HepG2 (cell line): ENCODE measurements at regions not wholly inside any gene's neighbourhood (a gene's known extent, or its start where the extent isn't known, plus 50 kb on each side); places are given as distances from the start of the nearest gene placed in this dataset.
A peak's percentile ranks its signal among the peaks of the same experiment; 100 is the strongest.

Source experiments
- ATAC-seq: fragments of 200-7000 bp; cut with Tn5 transposase; 3 replicates; pipeline ENCODE4 v1.9.1; 2020; ENCODE audit warnings: mild to moderate bottlenecking, moderate library complexity
- BruUV-seq: library from RNA; stranded (reverse); fragments of 400-500 nt; replicated peaks from 2 replicates; lab custom pipeline; 2021; lab: Mats Ljungman, UMichigan
- CTCF ChIA-PET: fragments of 300-600 bp; formaldehyde crosslinking; extraction: SDS; loops from one replicate; lab custom pipeline; 2021; ENCODE audit warnings: low total read pairs, inconsistent platforms, low intra/inter-chr PET ratio; lab: Yijun Ruan, JAX
- POLR2A ChIA-PET: fragments of 350-600 bp; sonication (Branson Sonifier 250); formaldehyde crosslinking; loops from one replicate; lab custom pipeline; 2020; ENCODE audit warnings: antibody characterized with exemption, inconsistent platforms; lab: Yijun Ruan, JAX
- DNase-seq: peaks from one replicate; pipeline ENCODE4 v3.0.0-alpha.2; 2015; ENCODE audit warnings: low spot score
- FAIRE-seq: peaks from 3 replicates; lab custom pipeline; 2011; peaks lifted over from hg19 to GRCh38; lab: Jason Lieb, UNC
- H2AFZ ChIP-seq: one replicate; pipeline ENCODE4 v1.6.1; 2011; ENCODE audit warnings: low read length, inconsistent platforms
- H3K27ac ChIP-seq: fragments of 300-600 bp; 3 replicates; pipeline ENCODE4 v1.8.0; 2011; ENCODE audit warnings: mixed run types, mild to moderate bottlenecking, mixed read lengths, low read length, inconsistent platforms; ENCODE audit not compliant: insufficient read depth; ENCODE audit errors: extremely low read length
- H3K27me3 ChIP-seq, 2 experiments: fragments of 200-600 bp in 1 of 2; 2 replicates in 1 of 2; 3 replicates in 1 of 2; pipeline versions ENCODE4 v1.6.0 to v1.8.0; 2011; ENCODE audit warnings: low read length in 2 of 2, mild to moderate bottlenecking in 2 of 2, moderate library complexity in 2 of 2, inconsistent platforms in 1 of 2; ENCODE audit not compliant: insufficient read depth in 2 of 2, control insufficient read depth in 1 of 2
- H3K36me3 ChIP-seq, 2 experiments: fragments of 200-600 bp in 1 of 2; replicated peaks in 1 of 2; 2 replicates in 1 of 2; 3 replicates in 1 of 2; pipeline versions ENCODE4 v1.5.1 to v1.8.0; 2011; ENCODE audit warnings: low read length in 2 of 2, inconsistent platforms in 1 of 2; ENCODE audit not compliant: insufficient read depth in 2 of 2, control insufficient read depth in 1 of 2
- H3K4me1 ChIP-seq: 2 replicates; pipeline ENCODE4 v1.5.1; 2012; ENCODE audit warnings: low read length, inconsistent platforms; ENCODE audit not compliant: insufficient read depth
- H3K4me2 ChIP-seq: 2 replicates; pipeline ENCODE4 v1.6.0; 2011; ENCODE audit warnings: low read depth, low read length, inconsistent platforms
- H3K4me3 ChIP-seq, 3 experiments: fragments of 200-600 bp in 1 of 3; sonication (generic), shearing (Covaris generic) in 1 of 3; replicated peaks in 1 of 3; 2 replicates each; pipeline ENCODE4 v1.5.1; 2011 to 2016; ENCODE audit warnings: low read length in 3 of 3, inconsistent platforms in 2 of 3, low read depth in 2 of 3, mild to moderate bottlenecking in 2 of 3, control low read depth in 1 of 3, mixed read lengths in 1 of 3; ENCODE audit not compliant: insufficient read depth in 1 of 3
- H3K79me2 ChIP-seq: one replicate; pipeline ENCODE4 v1.6.1; 2011; ENCODE audit warnings: low read length, inconsistent platforms; ENCODE audit not compliant: insufficient read depth
- H3K9ac ChIP-seq: 2 replicates; pipeline ENCODE4 v1.6.0; 2011; ENCODE audit warnings: mild to moderate bottlenecking, low read depth, low read length, inconsistent platforms; ENCODE audit not compliant: insufficient read depth
- H3K9me3 ChIP-seq: 2 replicates; pipeline ENCODE4 v1.5.1; 2012; ENCODE audit warnings: mild to moderate bottlenecking, low read length
- H4K20me1 ChIP-seq: 2 replicates; pipeline ENCODE4 v1.6.0; 2011; ENCODE audit warnings: inconsistent platforms, mild to moderate bottlenecking, low read length, moderate library complexity; ENCODE audit not compliant: insufficient read depth
- ASH2L ChIP-seq: fragments of 300-600, 200-600 bp; sonication (generic); IDR thresholded peaks from 2 replicates; pipeline ENCODE4 v1.7.0; 2017; ENCODE audit warnings: low read depth, mild to moderate bottlenecking, moderate library complexity, mixed read lengths, low read length; ENCODE audit not compliant: insufficient read length
- CCAR2 ChIP-seq: fragments of 200-400 bp; formaldehyde crosslinking; optimal IDR thresholded peaks from 2 replicates; pipeline ENCODE3; 2018; ENCODE audit warnings: low read depth, mild to moderate bottlenecking, low read length, moderate library complexity
- CREB1 ChIP-seq, 2 experiments: fragments of 450-650 bp in 1 of 2; IDR thresholded peaks; 2 replicates each; pipeline ENCODE4 v1.6.1; 2016 to 2017; ENCODE audit warnings: control low read depth in 1 of 2, mild to moderate bottlenecking in 1 of 2, missing compliant biosample characterization in 1 of 2, missing genetic modification characterization in 1 of 2
- HOXA7 ChIP-seq: sonication (generic); formaldehyde crosslinking; IDR thresholded peaks from 2 replicates; pipeline ENCODE4 v1.8.1; 2022; ENCODE audit warnings: mild to moderate bottlenecking, missing genetic modification reagents, moderate library complexity
- KAT7 ChIP-seq: IDR thresholded peaks from 2 replicates; pipeline ENCODE4 v1.6.1; 2018; ENCODE audit warnings: borderline replicate concordance, missing compliant biosample characterization
- MIER2 ChIP-seq: IDR thresholded peaks from 2 replicates; pipeline ENCODE4 v1.6.1; 2016; ENCODE audit warnings: missing biosample characterization, missing genetic modification reagents
- PHF5A ChIP-seq: IDR thresholded peaks from one replicate; pipeline ENCODE4 v1.6.1; 2018; ENCODE audit warnings: low read depth, missing genetic modification reagents; ENCODE audit not compliant: unreplicated experiment
- PREB ChIP-seq: sonication (generic); formaldehyde crosslinking; IDR thresholded peaks from 2 replicates; pipeline ENCODE4 v1.4.0; 2020; ENCODE audit warnings: missing genetic modification reagents
- ZNF446 ChIP-seq: sonication (generic); formaldehyde crosslinking; IDR thresholded peaks from 2 replicates; pipeline ENCODE4 v1.5.0; 2020; ENCODE audit warnings: mild to moderate bottlenecking, missing genetic modification reagents
- ZNF839 ChIP-seq: sonication (generic); formaldehyde crosslinking; IDR thresholded peaks from 2 replicates; pipeline ENCODE4 v1.4.0; 2020; ENCODE audit warnings: missing genetic modification reagents, mild to moderate bottlenecking, borderline replicate concordance
- WGBS: methylation state at CpG from one replicate; pipeline ENCODE4 v1.1.6; 2017; ENCODE audit warnings: low lambda C conversion rate; 5-methylcytosine and 5-hydroxymethylcytosine counted together
- in situ Hi-C: cut with HindIII; loops from 2 replicates; pipeline ENCODE4 v1.10.0; 2017; ENCODE audit warnings: low pct_unique_long_range_greater_than_20kb; ENCODE audit not compliant: extremely low pct_ligation_motif_present
- intact Hi-C: fragments of 100-400 bp; cut with micrococcal nuclease; formaldehyde crosslinking; loops from one replicate; pipeline ENCODE4 v1.10.0; 2022; ENCODE audit not compliant: unreplicated experiment
- TF ChIP-seq, protein P1 (sequence below): IDR thresholded peaks from 2 replicates; pipeline ENCODE4 v1.6.1; 2016; ENCODE audit warnings: missing compliant biosample characterization, missing genetic modification reagents, borderline replicate concordance

DNA sequence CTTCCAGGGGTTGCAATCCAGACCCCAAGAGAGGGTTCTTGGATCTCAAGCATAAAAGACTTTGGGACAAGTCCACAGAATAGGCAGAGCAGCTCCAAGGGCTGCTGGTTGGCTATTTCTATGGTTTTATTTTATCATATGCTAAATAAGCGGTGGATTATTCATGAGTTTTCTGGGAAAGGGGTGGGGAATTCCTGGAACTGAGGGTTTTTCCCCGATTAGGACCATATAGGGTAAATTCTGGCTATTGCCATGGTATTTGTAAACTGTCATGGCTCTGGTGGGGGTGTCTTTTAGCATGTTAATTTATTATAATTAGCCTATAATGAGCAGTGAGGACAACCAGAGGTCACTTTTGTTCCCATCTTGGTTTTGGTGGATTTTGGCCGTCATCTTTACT, 270.9 kb upstream of the PLXNA2 start (continued):
- TF ChIP-seq ZNF839, result no peak
- TF ChIP-seq, protein P1, sequence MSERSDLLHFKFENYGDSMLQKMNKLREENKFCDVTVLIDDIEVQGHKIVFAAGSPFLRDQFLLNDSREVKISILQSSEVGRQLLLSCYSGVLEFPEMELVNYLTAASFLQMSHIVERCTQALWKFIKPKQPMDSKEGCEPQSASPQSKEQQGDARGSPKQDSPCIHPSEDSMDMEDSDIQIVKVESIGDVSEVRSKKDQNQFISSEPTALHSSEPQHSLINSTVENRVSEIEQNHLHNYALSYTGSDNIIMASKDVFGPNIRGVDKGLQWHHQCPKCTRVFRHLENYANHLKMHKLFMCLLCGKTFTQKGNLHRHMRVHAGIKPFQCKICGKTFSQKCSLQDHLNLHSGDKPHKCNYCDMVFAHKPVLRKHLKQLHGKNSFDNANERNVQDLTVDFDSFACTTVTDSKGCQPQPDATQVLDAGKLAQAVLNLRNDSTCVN (CRISPR knock-in tag), result no peak
- no peak for TF ChIP-seq HOXA7 (CRISPR knock-in tag)

GRCh38 chr1:208516780-208517179, 272.6 kb upstream of the PLXNA2 start:
- no peaks in the 10 kb centered on the region for H3K79me2 ChIP-seq
- intact Hi-C loops, result no loop called here
- H4K20me1 ChIP-seq, result no peaks in the 10 kb centered on the region
- no peak for ATAC-seq
- H2AFZ ChIP-seq, result no peak overlapping the region
- BruUV-seq, result no TSS peak
- no peaks in the 10 kb centered on the region for H3K4me1 ChIP-seq
- H3K4me3 ChIP-seq, result no peak overlapping the region
- TF ChIP-seq ASH2L (no peak), PREB (CRISPR knock-in tag) (no peak), PHF5A (CRISPR knock-in tag) (no peak), KAT7 (CRISPR knock-in tag) (no peak), ZNF446 (CRISPR knock-in tag) (no peak), CCAR2 (no peak), MIER2 (CRISPR knock-in tag) (no peak), CREB1 (IDR thresholded peaks at IDR 0.05) (peak; percentile 55), CREB1 (CRISPR knock-in tag; IDR thresholded peaks at IDR 0.05) (no peak)
- H3K9me3 ChIP-seq, result no peaks in the 10 kb centered on the region
- ChIA-PET CTCF (no interaction called here), POLR2A (no interaction called here)
- FAIRE-seq, result no peak
- no peak for DNase-seq
- no peak overlapping the region for H3K9ac ChIP-seq
- in situ Hi-C loops, result no loop called here
- H3K36me3 ChIP-seq, result no peaks in the 10 kb centered on the region
- no peak overlapping the region for H3K27ac ChIP-seq
- H3K27me3 ChIP-seq, result no peaks in the 10 kb centered on the region; a peak in 1 of 5 replicates
- 29% methylated on average over 4 of the region's 5 CpGs for WGBS
- no peak overlapping the region for H3K4me2 ChIP-seq
